Panc1 (cell line): ENCODE measurements at regions not wholly inside any gene's neighbourhood (a gene's known extent, or its start where the extent isn't known, plus 50 kb on each side); places are given as distances from the start of the nearest gene placed in this dataset.

Source experiments
- ATAC-seq: fragments of 200-7000 bp; cut with Tn5 transposase; 2 replicates; pipeline ENCODE4 v1.9.1; 2020; ENCODE audit warnings: mild to moderate bottlenecking, moderate library complexity
- BruUV-seq: library from RNA; stranded (reverse); fragments of 400-500 nt; replicated peaks from 2 replicates; lab custom pipeline; 2021; lab: Mats Ljungman, UMichigan
- CTCF ChIA-PET: fragments of 300-600 bp; sonication (Branson Sonifier 250); formaldehyde crosslinking; loops from one replicate; lab custom pipeline; 2022; ENCODE audit warnings: antibody characterized with exemption; lab: Charles Lee
- POLR2A ChIA-PET: fragments of 300-600 bp; sonication (Branson Sonifier 250); formaldehyde crosslinking; loops from one replicate; lab custom pipeline; 2022; ENCODE audit warnings: antibody characterized with exemption; lab: Charles Lee
- DNase-seq: peaks from one replicate; pipeline ENCODE4 v3.0.0-alpha.2; 2010; ENCODE audit warnings: low read depth, low spot score
- H3K27ac ChIP-seq: 2 replicates; pipeline ENCODE4 v1.5.1; 2011; ENCODE audit warnings: mild to moderate bottlenecking, low read length, inconsistent platforms
- H3K27me3 ChIP-seq: fragments of 200-500 bp; sonication (Bioruptor generic); 2 replicates; pipeline ENCODE4 v1.6.0; 2014; ENCODE audit warnings: low read length, inconsistent platforms; ENCODE audit not compliant: control insufficient read depth, insufficient read depth
- H3K36me3 ChIP-seq: fragments of 200-500 bp; sonication (Bioruptor generic); 2 replicates; pipeline ENCODE4 v1.5.1; 2014; ENCODE audit warnings: inconsistent platforms, mild to moderate bottlenecking, low read length, moderate library complexity; ENCODE audit not compliant: control insufficient read depth, insufficient read depth
- H3K4me1 ChIP-seq: 2 replicates; pipeline ENCODE4 v1.5.1; 2011; ENCODE audit warnings: inconsistent platforms, mild to moderate bottlenecking, low read length, moderate library complexity; ENCODE audit not compliant: control insufficient read depth, insufficient read depth
- H3K4me3 ChIP-seq, 2 experiments: 2 replicates each; pipeline ENCODE4 v1.5.1; 2011 to 2012; ENCODE audit warnings: low read depth in 2 of 2, low read length in 2 of 2, mild to moderate bottlenecking in 2 of 2, inconsistent platforms in 1 of 2, moderate library complexity in 1 of 2
- H3K9me3 ChIP-seq: fragments of 200-500 bp; sonication (Bioruptor generic); 2 replicates; pipeline ENCODE4 v1.5.1; 2014; ENCODE audit warnings: low read depth, mild to moderate bottlenecking, inconsistent platforms, low read length, moderate library complexity; ENCODE audit not compliant: control insufficient read depth, insufficient read depth
- POLR2AphosphoS5 ChIP-seq: IDR thresholded peaks from 2 replicates; pipeline ENCODE4 v1.6.1; 2012; ENCODE audit warnings: mild to moderate bottlenecking, low read depth, low read length, moderate library complexity
- SIN3A ChIP-seq: IDR thresholded peaks from 2 replicates; pipeline ENCODE4 v1.6.1; 2012; ENCODE audit warnings: low read depth, mild to moderate bottlenecking, low read length, moderate library complexity, borderline replicate concordance; ENCODE audit not compliant: insufficient read depth
- TCF7L2 ChIP-seq: IDR thresholded peaks from 2 replicates; pipeline ENCODE4 v1.6.1; 2011; ENCODE audit warnings: mild to moderate bottlenecking, low read depth, low read length, inconsistent platforms
- in situ Hi-C: cut with HindIII; loops from 2 replicates; pipeline ENCODE4 v1.10.0; 2016; ENCODE audit warnings: low sequenced_read_pairs, low pct_unique_long_range_greater_than_20kb
- intact Hi-C: fragments of 100-400 bp; cut with micrococcal nuclease; formaldehyde crosslinking; loops from one replicate; pipeline ENCODE4 v1.10.0; 2022; ENCODE audit not compliant: unreplicated experiment
- TF ChIP-seq, protein P1 (sequence below), 2 experiments: IDR thresholded peaks; 2 replicates each; pipeline ENCODE4 v1.6.1; 2011 to 2012; ENCODE audit warnings: low read depth in 2 of 2, control low read depth in 1 of 2, low read length in 1 of 2, mild to moderate bottlenecking in 1 of 2, moderate library complexity in 1 of 2; ENCODE audit not compliant: insufficient read depth in 1 of 2
- TF ChIP-seq, protein P2 (sequence below): fragments of 450-650 bp; IDR thresholded peaks from 2 replicates; pipeline ENCODE4 v1.5.1; 2017; ENCODE audit warnings: mild to moderate bottlenecking

DNA sequence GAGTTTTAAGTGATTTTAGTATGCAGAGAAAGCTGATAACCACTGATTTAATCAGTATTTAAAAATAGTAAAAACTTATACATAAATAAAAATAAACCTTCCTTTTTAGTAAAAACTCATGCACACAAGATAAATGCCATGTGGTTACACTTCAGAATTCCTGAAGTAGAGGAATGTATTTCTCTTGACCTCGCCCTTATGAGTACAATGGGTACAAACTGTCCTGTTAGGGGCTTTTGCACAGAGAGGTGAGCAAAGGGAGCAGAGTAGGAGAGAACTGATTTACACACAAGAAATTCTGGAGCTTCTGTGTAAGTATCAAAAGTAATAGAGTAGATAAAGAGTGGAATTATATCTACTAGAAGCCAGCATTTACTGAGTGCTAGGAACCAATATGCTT lies 279.6 kb downstream of the PPP1R3A start:
- CTCF ChIA-PET: no interaction called here
- H3K9me3 ChIP-seq: no peaks in the 10 kb centered on the region
- intact Hi-C loops (no loop called here), in situ Hi-C loops (no loop called here)
- H3K4me3 ChIP-seq: no peak overlapping the region
- DNase-seq (no peak), ATAC-seq (no peak)
- TF ChIP-seq SIN3A (no peak), POLR2AphosphoS5 (no peak), TCF7L2 (no peak)
- TF ChIP-seq, protein P1, sequence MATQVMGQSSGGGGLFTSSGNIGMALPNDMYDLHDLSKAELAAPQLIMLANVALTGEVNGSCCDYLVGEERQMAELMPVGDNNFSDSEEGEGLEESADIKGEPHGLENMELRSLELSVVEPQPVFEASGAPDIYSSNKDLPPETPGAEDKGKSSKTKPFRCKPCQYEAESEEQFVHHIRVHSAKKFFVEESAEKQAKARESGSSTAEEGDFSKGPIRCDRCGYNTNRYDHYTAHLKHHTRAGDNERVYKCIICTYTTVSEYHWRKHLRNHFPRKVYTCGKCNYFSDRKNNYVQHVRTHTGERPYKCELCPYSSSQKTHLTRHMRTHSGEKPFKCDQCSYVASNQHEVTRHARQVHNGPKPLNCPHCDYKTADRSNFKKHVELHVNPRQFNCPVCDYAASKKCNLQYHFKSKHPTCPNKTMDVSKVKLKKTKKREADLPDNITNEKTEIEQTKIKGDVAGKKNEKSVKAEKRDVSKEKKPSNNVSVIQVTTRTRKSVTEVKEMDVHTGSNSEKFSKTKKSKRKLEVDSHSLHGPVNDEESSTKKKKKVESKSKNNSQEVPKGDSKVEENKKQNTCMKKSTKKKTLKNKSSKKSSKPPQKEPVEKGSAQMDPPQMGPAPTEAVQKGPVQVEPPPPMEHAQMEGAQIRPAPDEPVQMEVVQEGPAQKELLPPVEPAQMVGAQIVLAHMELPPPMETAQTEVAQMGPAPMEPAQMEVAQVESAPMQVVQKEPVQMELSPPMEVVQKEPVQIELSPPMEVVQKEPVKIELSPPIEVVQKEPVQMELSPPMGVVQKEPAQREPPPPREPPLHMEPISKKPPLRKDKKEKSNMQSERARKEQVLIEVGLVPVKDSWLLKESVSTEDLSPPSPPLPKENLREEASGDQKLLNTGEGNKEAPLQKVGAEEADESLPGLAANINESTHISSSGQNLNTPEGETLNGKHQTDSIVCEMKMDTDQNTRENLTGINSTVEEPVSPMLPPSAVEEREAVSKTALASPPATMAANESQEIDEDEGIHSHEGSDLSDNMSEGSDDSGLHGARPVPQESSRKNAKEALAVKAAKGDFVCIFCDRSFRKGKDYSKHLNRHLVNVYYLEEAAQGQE (IDR thresholded peaks at IDR 0.05; ENCODE audit: insufficient read depth in 1 of 2, low read depth in 2 of 2, low read length in 1 of 2): no peak
- TF ChIP-seq, protein P2, sequence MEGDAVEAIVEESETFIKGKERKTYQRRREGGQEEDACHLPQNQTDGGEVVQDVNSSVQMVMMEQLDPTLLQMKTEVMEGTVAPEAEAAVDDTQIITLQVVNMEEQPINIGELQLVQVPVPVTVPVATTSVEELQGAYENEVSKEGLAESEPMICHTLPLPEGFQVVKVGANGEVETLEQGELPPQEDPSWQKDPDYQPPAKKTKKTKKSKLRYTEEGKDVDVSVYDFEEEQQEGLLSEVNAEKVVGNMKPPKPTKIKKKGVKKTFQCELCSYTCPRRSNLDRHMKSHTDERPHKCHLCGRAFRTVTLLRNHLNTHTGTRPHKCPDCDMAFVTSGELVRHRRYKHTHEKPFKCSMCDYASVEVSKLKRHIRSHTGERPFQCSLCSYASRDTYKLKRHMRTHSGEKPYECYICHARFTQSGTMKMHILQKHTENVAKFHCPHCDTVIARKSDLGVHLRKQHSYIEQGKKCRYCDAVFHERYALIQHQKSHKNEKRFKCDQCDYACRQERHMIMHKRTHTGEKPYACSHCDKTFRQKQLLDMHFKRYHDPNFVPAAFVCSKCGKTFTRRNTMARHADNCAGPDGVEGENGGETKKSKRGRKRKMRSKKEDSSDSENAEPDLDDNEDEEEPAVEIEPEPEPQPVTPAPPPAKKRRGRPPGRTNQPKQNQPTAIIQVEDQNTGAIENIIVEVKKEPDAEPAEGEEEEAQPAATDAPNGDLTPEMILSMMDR: no peak
- no peaks in the 10 kb centered on the region for H3K4me1 ChIP-seq
- POLR2A ChIA-PET: no interaction called here
- H3K36me3 ChIP-seq: no peaks in the 10 kb centered on the region
- BruUV-seq: no TSS peak
- no peaks in the 10 kb centered on the region for H3K27me3 ChIP-seq
- no peak overlapping the region for H3K27ac ChIP-seq

DNA sequence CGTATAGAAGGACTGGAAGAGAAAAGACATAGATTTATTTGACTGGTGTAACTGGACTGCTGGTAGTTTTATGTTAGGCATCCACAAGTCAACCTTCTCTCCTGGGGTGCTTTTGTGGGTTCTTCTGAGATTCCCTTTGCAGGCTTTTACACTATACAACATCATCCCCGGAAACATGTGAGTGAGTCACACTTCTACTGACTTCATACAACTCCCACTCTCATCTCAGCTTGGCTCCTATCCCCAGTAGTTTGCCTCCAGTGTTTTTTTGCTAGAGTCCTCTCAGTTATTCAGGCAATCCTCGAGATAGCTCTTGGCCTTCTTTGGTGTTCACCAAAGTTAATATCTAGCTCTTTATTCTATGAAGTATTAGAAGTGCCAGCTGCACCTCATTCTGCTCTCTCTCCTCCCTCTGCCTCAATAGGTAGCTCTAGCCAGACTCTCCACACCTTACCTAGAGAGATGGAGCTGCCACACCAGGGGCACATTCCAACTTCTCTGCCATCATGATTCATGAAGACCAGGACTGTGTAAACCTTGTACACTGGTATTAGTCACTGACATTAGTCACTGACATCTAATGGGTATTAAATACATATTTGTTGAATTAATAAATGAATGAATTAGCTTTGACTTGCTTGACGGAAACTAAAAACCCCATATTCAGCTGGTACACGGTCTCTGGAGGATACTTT lies 281.9 kb downstream of the PPP1R3A start:
- ATAC-seq (no peak), DNase-seq (no peak)
- no peak overlapping the region for H3K27ac ChIP-seq
- H3K36me3 ChIP-seq: no peaks in the 10 kb centered on the region
- no peaks in the 10 kb centered on the region for H3K9me3 ChIP-seq
- H3K4me1 ChIP-seq: no peaks in the 10 kb centered on the region
- ChIA-PET CTCF (no interaction called here), POLR2A (no interaction called here)
- TF ChIP-seq, protein P2: no peak
- H3K4me3 ChIP-seq: no peak overlapping the region
- no peaks in the 10 kb centered on the region for H3K27me3 ChIP-seq
- in situ Hi-C loops (no loop called here), intact Hi-C loops (no loop called here)
- BruUV-seq: no TSS peak
